Ishikawa (cell line): ENCODE measurements at regions not wholly inside any gene's neighbourhood (a gene's known extent, or its start where the extent isn't known, plus 50 kb on each side); places are given as distances from the start of the nearest gene placed in this dataset.

Experiments
- CREB1 ChIP-seq: IDR thresholded peaks from 2 replicates; pipeline ENCODE4 v1.6.1; 2012; ENCODE audit warnings: low read depth
- EGR1 ChIP-seq: IDR thresholded peaks from 2 replicates; pipeline ENCODE4 v1.6.1; 2012
- EP300 ChIP-seq: IDR thresholded peaks from 2 replicates; pipeline ENCODE4 v1.6.1; 2012; ENCODE audit warnings: borderline replicate concordance
- FOXM1 ChIP-seq: IDR thresholded peaks from 2 replicates; pipeline ENCODE4 v1.6.1; 2012; ENCODE audit warnings: low read depth, borderline replicate concordance
- MAX ChIP-seq: IDR thresholded peaks from 2 replicates; pipeline ENCODE4 v1.6.1; 2012
- RAD21 ChIP-seq: IDR thresholded peaks from 2 replicates; pipeline ENCODE4 v1.6.1; 2012; ENCODE audit warnings: low read depth
- REST ChIP-seq: IDR thresholded peaks from 2 replicates; pipeline ENCODE4 v1.6.1; 2012; ENCODE audit warnings: low read depth, mild to moderate bottlenecking
- TAF1 ChIP-seq: IDR thresholded peaks from 2 replicates; pipeline ENCODE4 v1.6.1; 2012; ENCODE audit warnings: low read depth, mild to moderate bottlenecking
- TCF12 ChIP-seq: IDR thresholded peaks from 2 replicates; pipeline ENCODE4 v1.6.1; 2012; ENCODE audit warnings: low read depth
- TEAD4 ChIP-seq: IDR thresholded peaks from 2 replicates; pipeline ENCODE4 v1.6.1; 2012

- TF ChIP-seq MAX (no peak), REST (no peak), FOXM1 (no peak), RAD21 (no peak), TCF12 (no peak), CREB1 (no peak), EP300 (no peak), TAF1 (no peak), EGR1 (no peak), TEAD4 (no peak)
Measured at GRCh38 chr5:117942861-117943519, 1045.4 kb downstream of the DTWD2 start.
